SK-N-SH (cell line): ENCODE measurements at regions not wholly inside any gene's neighbourhood (a gene's known extent, or its start where the extent isn't known, plus 50 kb on each side); places are given as distances from the start of the nearest gene placed in this dataset.

Experiments
- CTCF ChIA-PET: fragments of 300-600, 350-600 bp; formaldehyde crosslinking; extraction: SDS; loops from one replicate; lab custom pipeline; 2021; lab: Yijun Ruan, JAX
- POLR2A ChIA-PET: fragments of 350-600 bp; sonication (Branson Sonifier 250); formaldehyde crosslinking; extraction: SDS; loops from one replicate; lab custom pipeline; 2020; ENCODE audit warnings: antibody characterized with exemption, inconsistent platforms; lab: Yijun Ruan, JAX
- DNase-seq: peaks from one replicate; pipeline ENCODE4 v3.0.0; 2012
- H2AFZ ChIP-seq: fragments of 200-600 bp; sonication (generic); 2 replicates; pipeline ENCODE4 v1.8.1; 2016; ENCODE audit warnings: antibody characterized with exemption, mild to moderate bottlenecking, low read depth
- H3F3A ChIP-seq: fragments of 200-600 bp; sonication (generic); replicated peaks from 2 replicates; pipeline ENCODE3; 2016; ENCODE audit warnings: antibody characterized with exemption, mild to moderate bottlenecking; ENCODE audit not compliant: insufficient read depth
- H3K27ac ChIP-seq, 2 experiments: fragments of 200-500 bp in 1 of 2; fragments of 200-600 bp in 1 of 2; sonication (Bioruptor generic) in 1 of 2; sonication (generic), shearing (Covaris generic) in 1 of 2; 2 replicates each; pipeline versions ENCODE4 v1.5.1 to v1.6.1; 2014 to 2016; ENCODE audit warnings: low read depth in 2 of 2, inconsistent platforms in 1 of 2, low read length in 1 of 2, mild to moderate bottlenecking in 1 of 2, mixed read lengths in 1 of 2
- H3K27me3 ChIP-seq: fragments of 200-600 bp; sonication (generic), shearing (Covaris generic); 2 replicates; pipeline ENCODE4 v1.6.1; 2016; ENCODE audit warnings: mixed run types; ENCODE audit not compliant: insufficient read depth
- H3K36me3 ChIP-seq, 2 experiments: fragments of 200-500 bp in 1 of 2; fragments of 200-600 bp in 1 of 2; sonication (Bioruptor generic) in 1 of 2; sonication (generic) in 1 of 2; replicated peaks in 1 of 2; 2 replicates each; pipeline versions ENCODE3 to v1.5.1; 2014 to 2016; ENCODE audit warnings: low read length in 1 of 2, mild to moderate bottlenecking in 1 of 2; ENCODE audit not compliant: insufficient read depth in 2 of 2, control insufficient read depth in 1 of 2
- H3K4me1 ChIP-seq, 2 experiments: fragments of 200-500 bp in 1 of 2; fragments of 200-600 bp in 1 of 2; sonication (Bioruptor generic) in 1 of 2; sonication (generic), shearing (Covaris generic) in 1 of 2; 2 replicates each; pipeline versions ENCODE4 v1.5.1 to v1.6.1; 2014 to 2016; ENCODE audit warnings: low read depth in 1 of 2, low read length in 1 of 2, mixed run types in 1 of 2; ENCODE audit not compliant: insufficient read depth in 2 of 2, control insufficient read depth in 1 of 2
- H3K4me2 ChIP-seq: fragments of 200-600 bp; sonication (generic), shearing (Covaris generic); 2 replicates; pipeline ENCODE4 v1.6.1; 2017; ENCODE audit warnings: mixed run types
- H3K4me3 ChIP-seq, 2 experiments: fragments of 200-500 bp in 1 of 2; fragments of 200-600 bp in 1 of 2; sonication (Bioruptor generic) in 1 of 2; sonication (generic), shearing (Covaris generic) in 1 of 2; 2 replicates each; pipeline versions ENCODE4 v1.5.1 to v1.8.1; 2014 to 2016; ENCODE audit warnings: low read depth in 2 of 2, inconsistent platforms in 1 of 2, low read length in 1 of 2, mild to moderate bottlenecking in 1 of 2, mixed read lengths in 1 of 2, moderate library complexity in 1 of 2
- H3K79me2 ChIP-seq: fragments of 200-600 bp; sonication (generic); 2 replicates; pipeline ENCODE4 v1.8.1; 2017; ENCODE audit warnings: mild to moderate bottlenecking; ENCODE audit not compliant: insufficient read depth
- H3K9ac ChIP-seq: fragments of 200-600 bp; sonication (generic); 2 replicates; pipeline ENCODE4 v1.6.1; 2017; ENCODE audit warnings: mixed run types
- H3K9me2 ChIP-seq: fragments of 200-600 bp; sonication (generic); 2 replicates; pipeline ENCODE4 v1.6.1; 2017; ENCODE audit warnings: mixed run types
- H3K9me3 ChIP-seq: fragments of 200-600 bp; sonication (generic); 2 replicates; pipeline ENCODE4 v1.6.1; 2017; ENCODE audit warnings: mixed run types, mild to moderate bottlenecking, moderate library complexity
- H4K20me1 ChIP-seq: fragments of 200-600 bp; sonication (generic); 2 replicates; pipeline ENCODE4 v1.6.1; 2017; ENCODE audit warnings: mild to moderate bottlenecking, mixed run types; ENCODE audit not compliant: insufficient read depth
- CHD2 ChIP-seq: fragments of 150-350 bp; IDR thresholded peaks from 2 replicates; pipeline ENCODE4 v1.6.1; 2018; ENCODE audit warnings: low read length; ENCODE audit not compliant: partially characterized antibody
- EP300 ChIP-seq, 2 experiments: IDR thresholded peaks; 2 replicates each; pipeline versions ENCODE4 v1.4.0 to v1.6.1; 2012; ENCODE audit warnings: borderline replicate concordance in 1 of 2, low read depth in 1 of 2, low read length in 1 of 2
- FOSL2 ChIP-seq: IDR thresholded peaks from 2 replicates; pipeline ENCODE4 v1.4.0; 2012; ENCODE audit warnings: low read depth, mild to moderate bottlenecking, moderate library complexity, borderline replicate concordance
- JUND ChIP-seq: IDR thresholded peaks from 2 replicates; pipeline ENCODE4 v1.4.0; 2012
- NRF1 ChIP-seq: IDR thresholded peaks from 2 replicates; pipeline ENCODE4 v1.6.1; 2012; ENCODE audit warnings: low read depth, mild to moderate bottlenecking, low read length
- POLR2AphosphoS5 ChIP-seq: IDR thresholded peaks from 2 replicates; pipeline ENCODE4 v1.6.1; 2012; ENCODE audit warnings: low read depth, low read length
- TCF12 ChIP-seq: IDR thresholded peaks from 2 replicates; pipeline ENCODE4 v1.4.0; 2012
- TEAD4 ChIP-seq: IDR thresholded peaks from 2 replicates; pipeline ENCODE4 v1.4.0; 2012; ENCODE audit warnings: mild to moderate bottlenecking, borderline replicate concordance; ENCODE audit not compliant: insufficient read depth
- WGBS: methylation state at CpG from one replicate; pipeline ENCODE4 v1.1.6; 2017; ENCODE audit warnings: low lambda C conversion rate; 5-methylcytosine and 5-hydroxymethylcytosine counted together
- TF ChIP-seq, protein P1 (sequence below): IDR thresholded peaks from 2 replicates; pipeline ENCODE4; 2012
- TF ChIP-seq, protein P2 (sequence below): IDR thresholded peaks from 2 replicates; pipeline ENCODE4 v1.4.0; 2012; ENCODE audit warnings: low read depth, borderline replicate concordance
- TF ChIP-seq, protein P3 (sequence below): fragments of 200-600 bp; sonication (generic); IDR thresholded peaks from 2 replicates; pipeline ENCODE4 v1.6.1; 2017; ENCODE audit warnings: antibody characterized with exemption, mild to moderate bottlenecking, moderate library complexity
- TF ChIP-seq, protein P4 (sequence below): IDR thresholded peaks from 2 replicates; pipeline ENCODE4 v1.4.0; 2012; ENCODE audit warnings: low read depth

DNA sequence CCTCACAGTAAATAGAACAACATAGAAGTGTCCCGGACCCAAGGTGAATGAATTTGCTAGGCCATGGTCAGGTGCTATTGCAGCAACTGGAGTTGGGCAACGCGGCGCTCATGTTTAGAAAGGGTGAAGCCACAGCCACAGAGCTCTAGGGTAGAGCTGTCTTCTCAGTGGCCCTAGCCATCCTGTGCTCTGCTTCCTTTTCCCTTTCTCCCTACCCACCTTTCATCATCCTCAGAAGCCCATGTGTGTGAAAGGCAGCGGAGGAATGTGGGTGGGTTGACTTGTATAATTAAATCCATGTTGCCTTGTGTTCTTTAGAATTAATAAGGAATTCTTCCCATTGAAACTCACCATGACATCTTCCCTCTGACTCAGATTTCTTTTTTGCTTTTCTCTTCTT, 336.7 kb downstream of the OSR1 start:
- H3K4me3 ChIP-seq, result no peak overlapping the region
- H3K9me3 ChIP-seq, result no peaks in the 10 kb centered on the region
- no peaks in the 10 kb centered on the region for H4K20me1 ChIP-seq
- TF ChIP-seq POLR2AphosphoS5, result 0 out of 2 replicates have a peak, but pooled peaks have one; percentile 23
- TF ChIP-seq, protein P1, sequence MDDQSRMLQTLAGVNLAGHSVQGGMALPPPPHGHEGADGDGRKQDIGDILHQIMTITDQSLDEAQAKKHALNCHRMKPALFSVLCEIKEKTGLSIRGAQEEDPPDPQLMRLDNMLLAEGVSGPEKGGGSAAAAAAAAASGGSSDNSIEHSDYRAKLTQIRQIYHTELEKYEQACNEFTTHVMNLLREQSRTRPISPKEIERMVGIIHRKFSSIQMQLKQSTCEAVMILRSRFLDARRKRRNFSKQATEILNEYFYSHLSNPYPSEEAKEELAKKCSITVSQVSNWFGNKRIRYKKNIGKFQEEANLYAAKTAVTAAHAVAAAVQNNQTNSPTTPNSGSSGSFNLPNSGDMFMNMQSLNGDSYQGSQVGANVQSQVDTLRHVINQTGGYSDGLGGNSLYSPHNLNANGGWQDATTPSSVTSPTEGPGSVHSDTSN, result peak; percentile 27; the same call in 1 of the 2 replicates
- peak; percentile 85 for TF ChIP-seq TCF12
- TF ChIP-seq, protein P2, sequence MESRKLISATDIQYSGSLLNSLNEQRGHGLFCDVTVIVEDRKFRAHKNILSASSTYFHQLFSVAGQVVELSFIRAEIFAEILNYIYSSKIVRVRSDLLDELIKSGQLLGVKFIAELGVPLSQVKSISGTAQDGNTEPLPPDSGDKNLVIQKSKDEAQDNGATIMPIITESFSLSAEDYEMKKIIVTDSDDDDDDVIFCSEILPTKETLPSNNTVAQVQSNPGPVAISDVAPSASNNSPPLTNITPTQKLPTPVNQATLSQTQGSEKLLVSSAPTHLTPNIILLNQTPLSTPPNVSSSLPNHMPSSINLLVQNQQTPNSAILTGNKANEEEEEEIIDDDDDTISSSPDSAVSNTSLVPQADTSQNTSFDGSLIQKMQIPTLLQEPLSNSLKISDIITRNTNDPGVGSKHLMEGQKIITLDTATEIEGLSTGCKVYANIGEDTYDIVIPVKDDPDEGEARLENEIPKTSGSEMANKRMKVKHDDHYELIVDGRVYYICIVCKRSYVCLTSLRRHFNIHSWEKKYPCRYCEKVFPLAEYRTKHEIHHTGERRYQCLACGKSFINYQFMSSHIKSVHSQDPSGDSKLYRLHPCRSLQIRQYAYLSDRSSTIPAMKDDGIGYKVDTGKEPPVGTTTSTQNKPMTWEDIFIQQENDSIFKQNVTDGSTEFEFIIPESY, result no peak
- no peak for TF ChIP-seq CHD2
- no peak for DNase-seq
- no peaks in the 10 kb centered on the region for H3K9me2 ChIP-seq
- no peaks in the 10 kb centered on the region for H3K36me3 ChIP-seq
- H3K27ac ChIP-seq, result peak overlapping the region; percentile 72 to 78; a peak in 3 of 4 replicates
- CTCF ChIA-PET, result interaction anchor here (1.3 kb wide), 1 partner anchor 14 kb away, joined by 3 read pairs; no protein-coding TSS in a partner anchor
- H2AFZ ChIP-seq, result no peak overlapping the region
- POLR2A ChIA-PET, result no interaction called here
- H3F3A ChIP-seq, result peaks cover 6% of the 10 kb centered on the region
- 83% methylated on average over 5 of the region's 5 CpGs for WGBS
- peak overlapping the region; percentile 11; the same call in 1 of the 2 replicates for H3K9ac ChIP-seq
- peaks cover 0 to 13% of the 10 kb centered on the region in 2 experiments; a peak in 3 of 4 replicates for H3K4me1 ChIP-seq
- no peaks in the 10 kb centered on the region for H3K27me3 ChIP-seq
- H3K4me2 ChIP-seq, result peak overlapping the region; percentile 28
- no peaks in the 10 kb centered on the region for H3K79me2 ChIP-seq

DNA sequence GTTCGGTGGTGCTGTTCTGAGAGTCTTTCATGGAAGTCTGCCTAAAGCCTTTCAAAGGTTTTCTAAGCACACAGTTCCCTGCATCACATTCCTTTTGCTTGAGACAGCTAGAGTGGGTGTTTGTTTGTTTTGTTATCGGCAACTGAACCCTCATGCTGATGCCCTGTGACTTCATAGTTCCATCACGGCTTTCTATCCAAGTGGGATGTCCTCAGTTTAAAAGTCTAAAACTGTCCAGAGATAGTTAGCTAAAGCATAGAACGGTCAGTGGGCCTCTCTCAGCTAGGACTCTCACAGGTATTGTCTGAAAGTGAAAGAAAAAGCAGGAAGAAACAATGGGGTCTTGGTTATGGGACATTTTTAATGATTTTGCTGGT, 337.3 kb downstream of the OSR1 start:
- Histone ChIP-seq H3K9me2 (no peaks in the 10 kb centered on the region), H3K9ac (peak overlapping the region; percentile 11), H3K4me1 (peaks cover 0 to 13% of the 10 kb centered on the region in 2 experiments; a peak in 3 of 4 replicates), H3K27me3 (no peaks in the 10 kb centered on the region), H3K36me3 (no peaks in the 10 kb centered on the region), H3K4me3 (no peak overlapping the region), H3K4me2 (peak overlapping the region; percentile 28), H3K9me3 (no peaks in the 10 kb centered on the region), H2AFZ (peak overlapping the region; percentile 32; the same call in 1 of the 2 replicates), H4K20me1 (no peaks in the 10 kb centered on the region), H3F3A (peaks cover 6% of the 10 kb centered on the region), H3K27ac (peak overlapping the region; percentile 72 to 78; a peak in 3 of 4 replicates), H3K79me2 (no peaks in the 10 kb centered on the region)
- WGBS, result 34% methylated on average over 4 of the region's 4 CpGs
- no peak for DNase-seq
- ChIA-PET CTCF (interaction anchor here (1.3 kb wide), 1 partner anchor 13 kb away, joined by 3 read pairs; no protein-coding TSS in a partner anchor), POLR2A (no interaction called here)
- TF ChIP-seq, protein P3, sequence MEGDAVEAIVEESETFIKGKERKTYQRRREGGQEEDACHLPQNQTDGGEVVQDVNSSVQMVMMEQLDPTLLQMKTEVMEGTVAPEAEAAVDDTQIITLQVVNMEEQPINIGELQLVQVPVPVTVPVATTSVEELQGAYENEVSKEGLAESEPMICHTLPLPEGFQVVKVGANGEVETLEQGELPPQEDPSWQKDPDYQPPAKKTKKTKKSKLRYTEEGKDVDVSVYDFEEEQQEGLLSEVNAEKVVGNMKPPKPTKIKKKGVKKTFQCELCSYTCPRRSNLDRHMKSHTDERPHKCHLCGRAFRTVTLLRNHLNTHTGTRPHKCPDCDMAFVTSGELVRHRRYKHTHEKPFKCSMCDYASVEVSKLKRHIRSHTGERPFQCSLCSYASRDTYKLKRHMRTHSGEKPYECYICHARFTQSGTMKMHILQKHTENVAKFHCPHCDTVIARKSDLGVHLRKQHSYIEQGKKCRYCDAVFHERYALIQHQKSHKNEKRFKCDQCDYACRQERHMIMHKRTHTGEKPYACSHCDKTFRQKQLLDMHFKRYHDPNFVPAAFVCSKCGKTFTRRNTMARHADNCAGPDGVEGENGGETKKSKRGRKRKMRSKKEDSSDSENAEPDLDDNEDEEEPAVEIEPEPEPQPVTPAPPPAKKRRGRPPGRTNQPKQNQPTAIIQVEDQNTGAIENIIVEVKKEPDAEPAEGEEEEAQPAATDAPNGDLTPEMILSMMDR, result no peak
- TF ChIP-seq TCF12 (peak; percentile 14; the same call in 1 of the 2 replicates), NRF1 (no peak), TEAD4 (no peak), FOSL2 (peak; percentile 28; the same call in 1 of the 2 replicates), EP300 (IDR thresholded peaks at IDR 0.05; ENCODE audit: borderline replicate concordance in 1 of 2, low read depth in 1 of 2, low read length in 1 of 2) (0 out of 4 replicates have a peak, but pooled peaks of 1 of the 2 experiments have one; percentile 11), JUND (peak; percentile 37; the same call in 1 of the 2 replicates)
- TF ChIP-seq, protein P4, sequence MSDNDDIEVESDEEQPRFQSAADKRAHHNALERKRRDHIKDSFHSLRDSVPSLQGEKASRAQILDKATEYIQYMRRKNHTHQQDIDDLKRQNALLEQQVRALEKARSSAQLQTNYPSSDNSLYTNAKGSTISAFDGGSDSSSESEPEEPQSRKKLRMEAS, result peak; percentile 48; the same call in 1 of the 2 replicates
